ENCODE measurements at regions not wholly inside any gene's neighbourhood (a gene's known extent, or its start where the extent isn't known, plus 50 kb on each side); places are given as distances from the start of the nearest gene placed in this dataset.
"Not testable (repeated sequence)": the region's sequence is repeated elsewhere in the genome, so short reads cannot be mapped to it uniquely, and the experiment has no call there.

DNA sequence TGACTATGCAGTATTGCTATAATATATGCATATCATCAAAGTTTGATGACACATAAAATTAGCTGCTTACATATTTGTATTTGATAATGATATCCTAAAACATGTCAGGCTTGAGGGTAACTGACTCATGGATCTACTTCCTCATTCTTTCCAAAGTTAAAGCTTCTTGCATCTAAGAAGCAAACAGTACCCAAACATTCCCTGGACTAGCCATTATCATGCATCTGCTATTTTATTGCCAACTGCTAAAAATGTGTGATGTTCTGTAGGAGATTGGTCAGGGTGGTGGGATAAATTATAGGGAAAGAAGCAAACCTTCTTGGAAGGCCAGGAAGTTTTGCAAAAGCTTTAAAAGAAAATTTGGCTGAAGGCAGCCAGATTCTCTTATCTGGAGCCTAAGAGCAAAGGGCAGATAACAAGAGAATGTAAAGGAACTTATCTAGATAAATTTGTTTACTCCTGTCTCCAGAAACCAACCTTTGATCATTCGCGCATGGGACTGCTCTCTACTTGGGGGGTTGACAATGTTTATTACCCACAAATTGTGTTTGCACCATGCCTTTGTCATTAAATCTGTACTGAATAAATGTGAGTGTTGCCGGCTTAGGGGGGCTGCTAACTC, 604.1 kb upstream of the TLE4 start:
- no peaks in the 10 kb centered on the region for H3K27me3 ChIP-seq (ENCODE audit: control insufficient read depth, insufficient read depth, low read length)
- H3K4me3 ChIP-seq (ENCODE audit: insufficient read depth, low read depth, low read length), result no peak overlapping the region
- H3K36me3 ChIP-seq (replicated peaks; ENCODE audit: control insufficient read depth, insufficient read depth, low read length), result no peaks in the 10 kb centered on the region
- DNase-seq, result no peak

DNA sequence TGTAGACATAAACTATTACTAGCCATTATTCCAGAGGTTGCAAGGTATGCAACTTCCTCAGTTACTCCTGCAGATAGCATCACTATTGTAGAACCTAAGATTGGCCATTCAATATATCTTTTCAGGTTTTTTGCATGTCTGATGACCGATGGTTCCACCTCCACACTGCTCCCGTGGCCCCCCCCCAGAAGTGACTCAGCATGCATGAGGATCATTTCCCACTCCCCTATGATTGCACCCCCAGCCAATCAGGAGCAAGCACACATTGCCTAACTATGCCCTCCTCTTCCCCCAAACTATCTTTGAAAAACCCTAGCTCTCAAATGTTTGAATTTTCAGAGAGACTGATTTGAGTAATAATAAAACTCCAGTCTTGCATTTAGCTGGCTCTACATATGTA, 601.4 kb upstream of the TLE4 start:
- DNase-seq, result no peak
- no peaks in the 10 kb centered on the region for H3K36me3 ChIP-seq (replicated peaks; ENCODE audit: control insufficient read depth, insufficient read depth, low read length)
- no peak overlapping the region for H3K4me3 ChIP-seq (ENCODE audit: insufficient read depth, low read depth, low read length)
- H3K27me3 ChIP-seq (ENCODE audit: control insufficient read depth, insufficient read depth, low read length), result no peaks in the 10 kb centered on the region

DNA sequence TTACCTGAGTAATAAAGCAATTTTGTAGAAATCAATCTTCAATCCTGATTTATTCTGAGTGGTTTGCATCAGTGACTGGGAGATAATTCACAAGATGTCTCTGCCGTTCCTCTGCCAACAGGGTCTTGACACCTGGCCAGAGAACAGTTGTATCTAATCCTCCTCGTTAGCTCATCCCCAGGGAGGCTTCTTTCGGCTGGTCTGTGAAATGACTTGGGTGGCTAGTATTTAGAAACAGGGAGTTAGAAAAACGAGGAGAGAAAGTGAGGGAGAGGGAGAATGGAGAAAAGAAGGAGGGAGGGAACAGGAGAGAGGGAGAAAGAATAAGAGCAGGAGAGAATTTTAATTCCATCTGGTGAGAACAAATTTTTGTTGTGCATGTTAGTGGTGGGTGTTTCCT, 600.2 kb upstream of the TLE4 start:
- Histone ChIP-seq H3K27me3 (ENCODE audit: control insufficient read depth, insufficient read depth, low read length) (no peaks in the 10 kb centered on the region), H3K36me3 (replicated peaks; ENCODE audit: control insufficient read depth, insufficient read depth, low read length) (no peaks in the 10 kb centered on the region), H3K4me3 (ENCODE audit: insufficient read depth, low read depth, low read length) (no peak overlapping the region)
- DNase-seq, result no peak

DNA sequence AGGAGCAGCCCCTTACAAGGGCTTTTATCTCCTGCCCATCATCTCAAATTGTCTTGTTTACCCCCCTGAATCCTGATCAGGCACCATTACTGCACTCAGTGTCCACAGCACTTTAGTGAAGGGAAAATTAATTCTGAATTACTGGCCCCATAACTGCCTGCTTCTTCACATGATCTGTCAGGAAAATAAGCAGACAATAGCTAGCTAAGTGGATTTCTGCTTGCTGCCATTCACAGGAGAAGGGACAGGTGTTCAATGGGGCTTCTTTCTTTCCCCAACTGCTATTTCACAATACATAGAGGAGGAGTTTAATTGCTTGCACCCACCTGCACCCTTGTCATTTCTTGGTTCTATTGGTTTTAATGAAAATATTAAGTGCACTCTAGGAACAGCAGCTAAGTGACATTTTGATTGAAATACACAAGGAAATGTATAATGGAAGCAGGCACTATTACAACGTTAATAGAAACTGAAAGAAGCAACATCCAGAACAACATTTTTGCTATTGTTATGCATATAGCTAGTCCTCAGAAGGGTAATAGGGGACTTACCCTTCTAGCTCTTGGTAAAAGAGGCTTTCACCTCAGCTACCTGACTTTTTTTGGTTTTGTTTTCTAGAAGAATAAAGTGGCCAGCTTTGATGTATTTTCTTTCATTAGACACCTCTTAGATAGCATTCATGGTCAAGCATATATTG, 599.3 kb upstream of the TLE4 start:
- Histone ChIP-seq H3K27me3 (ENCODE audit: control insufficient read depth, insufficient read depth, low read length) (no peaks in the 10 kb centered on the region), H3K36me3 (replicated peaks; ENCODE audit: control insufficient read depth, insufficient read depth, low read length) (no peaks in the 10 kb centered on the region), H3K4me3 (ENCODE audit: insufficient read depth, low read depth, low read length) (no peak overlapping the region)
- DNase-seq, result no peak

DNA sequence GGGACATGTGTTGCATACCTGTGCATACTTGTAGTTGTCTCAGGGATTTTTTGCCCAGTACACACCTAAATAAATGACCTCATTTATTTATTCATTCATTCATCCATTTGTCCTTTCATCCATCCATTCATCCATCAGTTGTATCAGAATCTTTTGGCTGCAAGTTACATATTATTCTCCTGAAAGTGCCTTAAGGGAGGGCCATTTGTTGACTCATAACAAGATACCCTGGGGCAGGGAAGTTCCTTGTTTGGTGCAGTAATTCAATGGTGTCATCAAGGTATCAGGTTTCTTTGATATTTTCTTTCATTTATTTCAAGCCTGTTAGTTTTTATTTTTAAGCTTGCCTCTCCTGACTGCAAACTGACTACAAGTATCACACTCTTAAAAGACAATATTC, 597.9 kb upstream of the TLE4 start:
- no peak for DNase-seq
- no peaks in the 10 kb centered on the region for H3K27me3 ChIP-seq (ENCODE audit: control insufficient read depth, insufficient read depth, low read length)
- no peak overlapping the region for H3K4me3 ChIP-seq (ENCODE audit: insufficient read depth, low read depth, low read length)
- no peaks in the 10 kb centered on the region for H3K36me3 ChIP-seq (replicated peaks; ENCODE audit: control insufficient read depth, insufficient read depth, low read length)

DNA sequence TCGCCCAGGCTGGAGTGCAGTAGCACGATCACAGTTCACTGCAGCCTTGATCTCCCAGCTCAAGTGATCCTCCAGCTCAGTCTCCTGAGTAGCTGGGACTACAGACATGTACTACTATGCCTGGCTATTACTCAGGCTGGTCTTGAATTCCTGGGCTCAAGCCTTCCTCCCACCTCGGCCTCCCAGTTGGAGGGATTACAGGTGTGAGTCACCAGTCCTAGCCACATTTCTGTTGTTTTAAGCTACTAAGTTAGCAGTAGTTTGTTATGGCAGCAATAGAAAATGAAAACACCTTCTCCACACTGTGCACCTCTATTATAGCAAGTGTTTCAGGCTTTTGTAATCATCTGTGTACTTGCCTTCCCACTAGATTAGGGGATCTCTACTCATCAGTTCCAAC, 588.9 kb upstream of the TLE4 start:
- Histone ChIP-seq H3K27me3 (ENCODE audit: control insufficient read depth, insufficient read depth, low read length) (no peaks in the 10 kb centered on the region), H3K36me3 (replicated peaks; ENCODE audit: control insufficient read depth, insufficient read depth, low read length) (no peaks in the 10 kb centered on the region), H3K4me3 (ENCODE audit: insufficient read depth, low read depth, low read length) (no peak overlapping the region)
- no peak for DNase-seq

DNA sequence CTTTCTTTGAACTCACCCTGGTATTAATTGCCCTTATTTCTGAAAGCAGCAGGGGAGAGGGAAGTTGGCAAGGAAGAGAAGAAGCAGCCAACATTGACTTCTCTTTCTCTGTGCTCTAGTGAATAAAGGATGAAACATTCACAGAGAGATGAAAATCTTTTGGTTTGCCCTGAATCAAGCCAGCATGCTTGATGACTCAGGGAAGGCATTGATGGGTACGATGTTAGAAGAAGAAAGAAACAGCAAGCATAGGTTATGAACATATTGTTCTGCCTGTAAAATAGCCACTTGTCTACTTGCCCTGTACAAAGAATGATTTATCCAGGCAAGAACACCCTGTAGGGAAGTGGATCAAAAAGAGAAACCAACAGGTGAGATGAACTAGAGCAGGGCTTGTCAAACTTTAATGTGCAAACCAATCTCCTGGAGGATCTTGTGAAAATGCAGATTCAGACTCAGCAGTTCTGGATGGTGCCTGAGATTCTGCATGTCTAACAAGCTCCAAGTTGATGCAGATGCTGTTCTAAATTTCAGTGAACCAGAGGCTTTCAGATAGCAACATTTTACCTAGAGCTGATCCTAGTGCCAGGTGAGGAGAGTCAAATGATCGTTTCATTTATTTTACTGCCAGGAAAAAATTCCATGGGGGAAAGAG, 586.6 kb upstream of the TLE4 start:
- DNase-seq, result no peak

DNA sequence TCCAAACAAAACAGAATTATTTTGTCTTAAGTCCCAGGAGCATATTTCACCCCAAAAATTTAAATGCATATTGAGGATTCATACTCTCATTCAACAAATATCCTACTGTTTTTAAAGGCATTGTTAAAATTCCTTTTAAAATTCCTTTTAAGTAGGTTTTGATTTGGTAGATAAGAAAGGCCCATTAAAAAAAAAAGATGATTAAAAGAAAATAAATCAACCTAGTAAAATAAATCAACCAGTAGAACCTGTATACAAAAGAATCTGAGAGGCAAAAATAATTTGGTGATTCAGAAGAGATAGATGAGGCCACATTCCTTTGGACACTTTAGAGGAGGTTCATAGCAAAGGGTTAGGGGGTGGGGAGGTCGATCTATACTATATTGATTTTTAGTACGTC, 585.3 kb upstream of the TLE4 start:
- H3K36me3 ChIP-seq (replicated peaks; ENCODE audit: control insufficient read depth, insufficient read depth, low read length), result no peaks in the 10 kb centered on the region
- H3K27me3 ChIP-seq (ENCODE audit: control insufficient read depth, insufficient read depth, low read length), result no peaks in the 10 kb centered on the region
- DNase-seq, result no peak
- H3K4me3 ChIP-seq (ENCODE audit: insufficient read depth, low read depth, low read length), result no peak overlapping the region

More for the DNA sequence above, 586.6 kb upstream of the TLE4 start:
- H3K27me3 ChIP-seq (ENCODE audit: control insufficient read depth, insufficient read depth, low read length), result no peaks in the 10 kb centered on the region
- no peak overlapping the region for H3K4me3 ChIP-seq (ENCODE audit: insufficient read depth, low read depth, low read length)
- H3K36me3 ChIP-seq (replicated peaks; ENCODE audit: control insufficient read depth, insufficient read depth, low read length), result no peaks in the 10 kb centered on the region

DNA sequence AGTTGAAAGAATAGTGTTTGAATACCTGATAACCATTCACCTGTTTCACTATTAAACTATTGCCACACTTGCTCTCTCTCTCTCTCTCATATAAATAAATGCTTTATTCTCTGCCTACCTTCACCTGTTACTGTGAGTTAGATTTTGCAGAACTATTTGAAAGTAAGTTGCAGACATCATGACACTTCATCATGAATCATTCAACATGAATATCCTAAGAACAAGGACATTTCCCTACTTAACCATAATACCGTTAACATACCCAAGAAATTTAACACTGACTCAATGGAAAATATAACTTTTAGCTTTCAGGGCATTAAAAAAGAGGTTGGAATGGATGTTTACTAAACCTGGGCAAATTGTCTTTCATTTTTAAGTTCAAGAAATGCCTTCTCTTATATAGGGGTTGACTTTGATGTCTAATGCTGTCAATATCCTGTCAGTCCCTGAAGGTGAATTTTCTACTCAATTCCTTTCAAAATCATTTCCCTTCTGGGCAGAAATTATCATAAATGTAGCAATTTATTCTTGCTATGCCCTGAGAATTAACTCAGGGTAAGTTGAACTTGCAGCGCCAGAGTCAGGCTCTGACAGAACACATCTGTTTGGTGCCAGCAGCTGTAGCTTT, 582.6 kb upstream of the TLE4 start:
- H3K36me3 ChIP-seq (replicated peaks; ENCODE audit: control insufficient read depth, insufficient read depth, low read length), result no peaks in the 10 kb centered on the region
- no peak for DNase-seq
- H3K4me3 ChIP-seq (ENCODE audit: insufficient read depth, low read depth, low read length), result no peak overlapping the region

DNA sequence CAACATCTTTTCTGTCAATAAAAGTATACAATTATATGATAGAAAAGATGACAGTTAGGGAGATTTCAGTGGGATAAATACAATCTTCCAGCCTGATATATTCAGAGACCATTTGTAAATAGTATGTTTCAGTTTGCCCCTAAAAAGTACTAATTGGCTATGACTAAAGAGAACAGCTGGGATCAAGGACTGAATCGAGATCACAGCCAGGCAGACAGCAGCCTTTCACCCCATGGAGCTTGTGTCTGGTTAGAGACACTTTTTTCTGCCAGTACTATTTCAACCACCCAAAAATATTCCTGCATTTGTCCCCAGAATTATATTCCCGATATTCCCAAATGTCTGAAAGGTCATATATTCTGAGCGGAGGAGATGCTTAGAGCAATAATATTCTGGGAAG, 577.3 kb upstream of the TLE4 start:
- no peak for DNase-seq
- H3K27me3 ChIP-seq (ENCODE audit: control insufficient read depth, insufficient read depth, low read length), result no peaks in the 10 kb centered on the region
- no peak overlapping the region for H3K4me3 ChIP-seq (ENCODE audit: insufficient read depth, low read depth, low read length)
- H3K36me3 ChIP-seq (replicated peaks; ENCODE audit: control insufficient read depth, insufficient read depth, low read length), result no peaks in the 10 kb centered on the region

More for the DNA sequence above, 582.6 kb upstream of the TLE4 start:
- no peaks in the 10 kb centered on the region for H3K27me3 ChIP-seq (ENCODE audit: control insufficient read depth, insufficient read depth, low read length)

DNA sequence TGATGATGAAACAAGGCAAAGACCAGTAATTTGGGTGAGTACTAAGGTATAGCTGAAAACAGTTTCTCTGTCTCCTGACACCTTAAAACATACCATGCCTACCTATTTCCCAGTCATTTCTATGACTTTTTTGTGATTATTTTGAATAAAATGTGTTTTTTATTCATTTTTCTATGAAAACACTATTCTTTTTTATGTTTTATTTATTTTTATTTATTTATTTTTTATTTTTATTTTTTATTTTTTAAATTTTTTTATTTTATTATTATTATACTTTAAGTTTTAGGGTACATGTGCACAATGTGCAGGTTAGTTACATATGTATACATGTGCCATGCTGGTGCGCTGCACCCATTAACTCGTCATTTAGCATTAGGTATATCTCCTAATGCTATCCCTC, 576.8 kb upstream of the TLE4 start:
- not testable (repeated sequence) for H3K27me3 ChIP-seq (ENCODE audit: control insufficient read depth, insufficient read depth, low read length); DNase-seq; H3K36me3 ChIP-seq (replicated peaks; ENCODE audit: control insufficient read depth, insufficient read depth, low read length); H3K4me3 ChIP-seq (ENCODE audit: insufficient read depth, low read depth, low read length)

DNA sequence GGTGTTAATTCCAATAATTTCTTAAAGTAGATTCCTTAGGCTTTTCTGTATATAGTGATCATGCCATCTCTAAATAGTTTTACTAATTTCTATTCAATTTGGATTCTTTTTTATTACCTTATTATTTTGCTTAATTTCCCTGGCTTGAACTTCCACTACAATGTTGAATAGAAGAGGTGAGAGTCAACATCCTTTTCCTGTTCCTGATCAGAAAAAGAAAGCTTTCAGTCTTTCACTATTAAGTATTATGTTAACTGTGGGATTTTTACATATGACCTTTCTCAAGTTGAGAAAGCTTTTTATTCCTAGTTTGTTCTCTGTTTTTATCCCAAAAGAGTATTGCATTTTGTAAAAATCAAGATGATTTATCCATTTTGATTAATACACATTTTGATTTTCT, 574.5 kb upstream of the TLE4 start:
- no peaks in the 10 kb centered on the region for H3K27me3 ChIP-seq (ENCODE audit: control insufficient read depth, insufficient read depth, low read length)
- no peaks in the 10 kb centered on the region for H3K36me3 ChIP-seq (replicated peaks; ENCODE audit: control insufficient read depth, insufficient read depth, low read length)
- no peak for DNase-seq
- H3K4me3 ChIP-seq (ENCODE audit: insufficient read depth, low read depth, low read length), result no peak overlapping the region

DNA sequence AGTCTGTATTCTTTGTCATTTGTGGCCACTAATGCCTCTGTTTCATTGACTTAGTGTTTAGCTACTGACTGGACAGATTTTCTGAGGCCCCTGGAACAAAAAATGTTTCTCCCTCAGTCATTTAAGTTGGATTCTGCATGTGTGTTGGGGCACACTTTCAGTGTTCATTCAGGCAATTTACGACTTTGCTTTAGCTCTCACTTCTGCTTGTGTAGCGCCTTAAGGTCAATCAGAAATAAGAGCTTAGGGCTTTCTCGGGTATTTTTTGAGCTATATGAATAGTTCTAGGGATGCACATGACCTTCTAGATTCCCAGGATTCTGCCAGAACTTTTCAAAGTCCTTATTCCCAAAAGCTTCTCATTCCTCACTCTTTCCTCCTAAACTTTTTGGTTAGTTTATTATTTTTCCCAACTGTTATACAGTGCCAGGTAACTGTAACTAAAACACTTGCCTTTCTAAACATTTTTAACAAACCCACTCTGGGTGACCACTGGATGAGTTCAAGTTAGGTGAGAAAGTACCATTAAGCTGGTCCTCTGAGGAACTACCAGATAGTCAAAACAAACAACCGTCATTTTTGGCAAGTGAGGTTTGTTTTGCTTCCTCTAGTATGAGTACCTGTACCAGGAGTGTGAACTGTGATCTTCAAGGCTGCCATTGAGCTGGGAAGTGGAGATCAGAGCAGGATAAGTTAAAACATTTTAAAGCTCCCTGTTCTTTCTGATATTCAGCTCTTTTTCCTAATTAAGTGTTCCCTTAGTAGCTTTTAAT, 571.3 kb upstream of the TLE4 start:
- H3K4me3 ChIP-seq (ENCODE audit: insufficient read depth, low read depth, low read length), result no peak overlapping the region
- no peaks in the 10 kb centered on the region for H3K36me3 ChIP-seq (replicated peaks; ENCODE audit: control insufficient read depth, insufficient read depth, low read length)
- no peaks in the 10 kb centered on the region for H3K27me3 ChIP-seq (ENCODE audit: control insufficient read depth, insufficient read depth, low read length)
- no peak for DNase-seq

DNA sequence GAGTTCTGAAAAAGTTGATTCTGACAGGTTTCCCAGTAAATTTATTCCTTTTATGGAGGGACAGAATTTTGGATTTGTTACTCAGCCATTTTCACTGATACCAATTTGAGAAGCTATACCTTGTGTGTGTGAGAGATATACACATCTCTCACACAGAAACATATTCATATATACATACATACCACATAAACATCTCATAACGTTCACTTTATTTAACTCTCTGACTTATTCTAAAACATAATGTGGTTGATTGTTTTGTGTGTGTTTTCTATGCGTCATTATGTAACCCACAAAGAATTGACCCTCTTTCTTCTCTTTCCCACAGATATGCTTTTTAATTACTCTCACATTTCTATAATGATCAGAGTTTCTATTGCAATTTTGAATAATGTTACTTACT, 570.8 kb upstream of the TLE4 start:
- Histone ChIP-seq H3K4me3 (ENCODE audit: insufficient read depth, low read depth, low read length) (no peak overlapping the region), H3K36me3 (replicated peaks; ENCODE audit: control insufficient read depth, insufficient read depth, low read length) (no peaks in the 10 kb centered on the region)
- DNase-seq, result no peak

More for the DNA sequence above, 570.8 kb upstream of the TLE4 start:
- H3K27me3 ChIP-seq (ENCODE audit: control insufficient read depth, insufficient read depth, low read length), result no peaks in the 10 kb centered on the region
